ENCODE measurements at regions not wholly inside any gene's neighbourhood (a gene's known extent, or its start where the extent isn't known, plus 50 kb on each side); places are given as distances from the start of the nearest gene placed in this dataset.

DNA sequence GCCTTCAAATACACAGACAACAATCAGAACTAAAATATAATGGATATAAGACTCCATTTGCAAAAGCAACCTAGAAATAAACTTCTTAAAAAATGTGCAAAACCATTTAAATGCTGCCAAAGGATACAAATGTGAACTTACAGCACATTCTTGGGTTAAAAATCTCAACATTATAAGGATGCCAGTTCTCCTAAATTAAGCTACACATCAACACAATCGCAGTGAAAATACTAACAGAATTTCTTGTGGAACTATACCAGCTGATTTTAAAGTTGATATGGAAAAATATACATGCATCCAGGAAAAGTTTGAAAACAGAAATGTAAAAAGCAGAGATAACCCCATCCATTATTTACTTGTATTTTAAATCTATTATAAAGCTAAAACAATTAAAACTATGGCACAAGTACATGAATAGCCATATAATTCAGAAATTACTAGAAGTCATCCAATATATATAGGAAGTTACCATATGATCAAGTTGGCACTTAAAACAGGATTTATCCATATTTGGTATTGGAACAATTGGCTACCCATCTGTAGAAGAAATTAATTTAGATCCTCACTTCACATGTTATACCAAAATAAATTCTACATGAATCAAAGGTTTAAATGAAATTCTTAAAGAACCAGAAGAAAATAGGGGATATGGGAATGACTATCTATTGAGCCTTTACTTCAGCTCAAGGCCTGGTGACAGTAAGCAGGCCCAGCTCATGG lies 151.7 kb upstream of the GLI2 start:
- TF ChIP-seq, protein P1, sequence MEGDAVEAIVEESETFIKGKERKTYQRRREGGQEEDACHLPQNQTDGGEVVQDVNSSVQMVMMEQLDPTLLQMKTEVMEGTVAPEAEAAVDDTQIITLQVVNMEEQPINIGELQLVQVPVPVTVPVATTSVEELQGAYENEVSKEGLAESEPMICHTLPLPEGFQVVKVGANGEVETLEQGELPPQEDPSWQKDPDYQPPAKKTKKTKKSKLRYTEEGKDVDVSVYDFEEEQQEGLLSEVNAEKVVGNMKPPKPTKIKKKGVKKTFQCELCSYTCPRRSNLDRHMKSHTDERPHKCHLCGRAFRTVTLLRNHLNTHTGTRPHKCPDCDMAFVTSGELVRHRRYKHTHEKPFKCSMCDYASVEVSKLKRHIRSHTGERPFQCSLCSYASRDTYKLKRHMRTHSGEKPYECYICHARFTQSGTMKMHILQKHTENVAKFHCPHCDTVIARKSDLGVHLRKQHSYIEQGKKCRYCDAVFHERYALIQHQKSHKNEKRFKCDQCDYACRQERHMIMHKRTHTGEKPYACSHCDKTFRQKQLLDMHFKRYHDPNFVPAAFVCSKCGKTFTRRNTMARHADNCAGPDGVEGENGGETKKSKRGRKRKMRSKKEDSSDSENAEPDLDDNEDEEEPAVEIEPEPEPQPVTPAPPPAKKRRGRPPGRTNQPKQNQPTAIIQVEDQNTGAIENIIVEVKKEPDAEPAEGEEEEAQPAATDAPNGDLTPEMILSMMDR (IDR thresholded peaks at IDR 0.05; ENCODE audit: low read length): no peak
- no peak for TF ChIP-seq EZH2 (IDR thresholded peaks at IDR 0.05; ENCODE audit: borderline replicate concordance, low read length)
- Histone ChIP-seq H3F3A (ENCODE audit: insufficient read depth, low read length) (no peaks in the 10 kb centered on the region), H3K4me2 (ENCODE audit: low read length) (no peak overlapping the region), H3K27me3 (ENCODE audit: insufficient read depth, low read length) (no peaks in the 10 kb centered on the region), H2AFZ (ENCODE audit: low read length) (no peak overlapping the region), H3K4me3 (ENCODE audit: low read depth, low read length, poor library complexity, severe bottlenecking) (no peak overlapping the region), H3K9me3 (ENCODE audit: low read length) (no peaks in the 10 kb centered on the region), H3K36me3 (ENCODE audit: insufficient read depth, low read length) (no peaks in the 10 kb centered on the region), H3K9me2 (ENCODE audit: low read depth, low read length) (no peaks in the 10 kb centered on the region), H3K79me2 (ENCODE audit: insufficient read depth, low read length) (no peaks in the 10 kb centered on the region), H3K4me1 (ENCODE audit: insufficient read depth, low read length, severe bottlenecking) (no peaks in the 10 kb centered on the region), H3K27ac (ENCODE audit: low read depth, low read length, poor library complexity, severe bottlenecking) (no peak overlapping the region), H3K9ac (ENCODE audit: low read length) (no peak overlapping the region), H4K20me1 (ENCODE audit: insufficient read depth, low read length) (no peaks in the 10 kb centered on the region)

DNA sequence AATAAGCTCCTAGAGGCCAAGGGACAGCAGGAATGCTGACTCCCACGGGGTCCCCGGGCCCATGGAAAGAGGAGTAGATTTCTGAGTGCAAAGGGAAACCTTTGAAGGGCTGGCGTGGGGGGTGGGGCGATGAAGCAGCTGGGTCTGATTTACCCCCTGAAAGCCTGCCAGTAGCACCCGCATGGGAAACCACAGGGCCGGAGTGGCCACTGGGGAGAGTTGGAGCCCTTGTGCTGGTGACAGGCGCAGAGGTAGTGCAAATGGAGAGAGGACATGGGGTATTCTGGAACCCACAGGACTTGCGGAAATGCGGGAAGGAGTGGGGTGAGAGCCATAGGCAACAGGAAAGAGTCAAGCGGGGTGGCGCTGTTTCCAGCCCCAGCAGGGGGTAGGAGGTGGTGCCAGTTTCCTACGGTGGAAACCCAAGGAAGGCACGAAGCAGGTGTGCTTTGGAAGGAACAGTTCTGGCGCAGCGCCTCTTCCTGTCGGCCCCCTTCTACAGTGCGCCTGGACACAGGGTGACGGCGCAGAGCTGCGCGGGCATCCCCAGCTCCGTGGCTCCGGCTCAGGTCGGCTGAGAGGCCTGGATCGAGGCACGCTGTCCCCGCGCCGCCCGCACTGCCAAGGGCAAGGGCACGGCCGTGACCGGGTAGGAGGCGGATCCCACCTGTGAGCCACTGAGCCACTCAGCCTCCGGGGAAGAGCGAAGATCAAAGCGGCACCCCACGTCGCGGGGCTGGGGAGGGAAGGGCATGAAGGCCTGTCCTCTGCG lies 149.0 kb upstream of the GLI2 start:
- H4K20me1 ChIP-seq (ENCODE audit: insufficient read depth, low read length): no peaks in the 10 kb centered on the region
- H3K27ac ChIP-seq (ENCODE audit: low read depth, low read length, poor library complexity, severe bottlenecking): no peak overlapping the region
- H3K9ac ChIP-seq (ENCODE audit: low read length): no peak overlapping the region
- H3K36me3 ChIP-seq (ENCODE audit: insufficient read depth, low read length): no peaks in the 10 kb centered on the region
- H3F3A ChIP-seq (ENCODE audit: insufficient read depth, low read length): no peaks in the 10 kb centered on the region
- no peaks in the 10 kb centered on the region for H3K27me3 ChIP-seq (ENCODE audit: insufficient read depth, low read length)
- H3K4me1 ChIP-seq (ENCODE audit: insufficient read depth, low read length, severe bottlenecking): no peaks in the 10 kb centered on the region
- H3K79me2 ChIP-seq (ENCODE audit: insufficient read depth, low read length): no peaks in the 10 kb centered on the region
- no peaks in the 10 kb centered on the region for H3K9me2 ChIP-seq (ENCODE audit: low read depth, low read length)
- TF ChIP-seq, protein P1 (IDR thresholded peaks at IDR 0.05; ENCODE audit: low read length): no peak
- no peak for TF ChIP-seq EZH2 (IDR thresholded peaks at IDR 0.05; ENCODE audit: borderline replicate concordance, low read length)
- no peak overlapping the region for H2AFZ ChIP-seq (ENCODE audit: low read length)
- H3K4me2 ChIP-seq (ENCODE audit: low read length): no peak overlapping the region
- no peak overlapping the region for H3K4me3 ChIP-seq (ENCODE audit: low read depth, low read length, poor library complexity, severe bottlenecking)
- no peaks in the 10 kb centered on the region for H3K9me3 ChIP-seq (ENCODE audit: low read length)

DNA sequence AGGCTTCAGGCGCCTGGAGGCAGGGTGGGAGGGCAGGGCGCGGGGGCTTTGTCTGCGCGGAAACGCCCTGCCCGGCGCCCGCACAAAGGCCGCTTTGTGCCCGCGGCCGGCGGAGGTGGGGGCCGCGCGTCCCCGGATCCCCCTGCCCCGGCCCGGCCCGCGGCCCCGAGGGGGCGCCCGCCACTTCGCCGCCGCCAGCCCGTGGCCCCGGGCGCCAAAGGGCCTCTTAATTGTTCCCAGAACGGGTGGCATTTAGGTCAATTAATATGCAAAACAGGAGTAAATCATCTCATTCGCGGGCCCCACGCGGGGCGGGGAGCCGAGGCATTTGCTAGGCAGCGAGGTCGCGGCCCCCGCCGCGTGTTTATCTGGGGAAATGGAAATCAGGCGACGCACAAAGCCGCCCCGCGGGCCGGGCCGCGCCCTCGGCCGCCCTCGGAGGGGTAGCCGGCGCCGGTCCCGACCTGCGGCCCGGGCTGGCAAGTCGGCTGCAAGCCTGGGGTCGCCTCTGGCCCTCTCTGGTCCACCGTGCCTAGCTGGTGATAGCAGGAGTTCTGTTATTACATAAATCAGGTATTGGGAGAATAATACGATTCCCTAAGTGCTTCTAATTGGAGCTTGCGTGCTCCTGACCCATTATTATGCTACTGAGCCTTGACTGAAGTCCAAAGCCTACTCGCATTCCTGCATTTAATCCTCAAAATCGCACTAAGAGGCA lies 148.2 kb upstream of the GLI2 start:
- Histone ChIP-seq H3K4me3 (ENCODE audit: low read depth, low read length, poor library complexity, severe bottlenecking) (no peak overlapping the region), H3K27ac (ENCODE audit: low read depth, low read length, poor library complexity, severe bottlenecking) (no peak overlapping the region), H3K27me3 (ENCODE audit: insufficient read depth, low read length) (no peaks in the 10 kb centered on the region), H2AFZ (ENCODE audit: low read length) (no peak overlapping the region), H3K4me1 (ENCODE audit: insufficient read depth, low read length, severe bottlenecking) (no peaks in the 10 kb centered on the region), H3K36me3 (ENCODE audit: insufficient read depth, low read length) (no peaks in the 10 kb centered on the region), H3K9me3 (ENCODE audit: low read length) (no peaks in the 10 kb centered on the region), H4K20me1 (ENCODE audit: insufficient read depth, low read length) (no peaks in the 10 kb centered on the region), H3K9ac (ENCODE audit: low read length) (no peak overlapping the region), H3K9me2 (ENCODE audit: low read depth, low read length) (no peaks in the 10 kb centered on the region), H3F3A (ENCODE audit: insufficient read depth, low read length) (no peaks in the 10 kb centered on the region), H3K79me2 (ENCODE audit: insufficient read depth, low read length) (no peaks in the 10 kb centered on the region), H3K4me2 (ENCODE audit: low read length) (no peak overlapping the region)
- no peak for TF ChIP-seq EZH2 (IDR thresholded peaks at IDR 0.05; ENCODE audit: borderline replicate concordance, low read length)
- TF ChIP-seq, protein P1 (IDR thresholded peaks at IDR 0.05; ENCODE audit: low read length): no peak

All from OCI-LY1 (cell line).